ENCODE measurements at regions not wholly inside any gene's neighbourhood (a gene's known extent, or its start where the extent isn't known, plus 50 kb on each side); places are given as distances from the start of the nearest gene placed in this dataset.

- no peaks in the 10 kb centered on the region for H3K27me3 ChIP-seq (ENCODE audit: control insufficient read depth, insufficient read depth, low read length, poor library complexity, severe bottlenecking)
- no peaks in the 10 kb centered on the region for H3K27me3 Mint-ChIP-seq (ENCODE audit: insufficient read depth)
- H3K4me1 Mint-ChIP-seq = no peaks in the 10 kb centered on the region
- H3K4me3 ChIP-seq (ENCODE audit: low read length) = no peak overlapping the region
- no peaks in the 10 kb centered on the region for H3K36me3 ChIP-seq (ENCODE audit: control insufficient read depth, insufficient read depth, low read length)
- H3K4me1 ChIP-seq (ENCODE audit: control insufficient read depth, insufficient read depth, low read length) = no peaks in the 10 kb centered on the region
- WGBS, 2 experiments (ENCODE audit: insufficient coverage in 1 of 2, insufficient read length in 1 of 2) = 89% methylated on average over 1 of the region's 1 CpG; no CpG with 5 or more reads in 1 of the 2 experiments
- TF ChIP-seq CTCF (conservative IDR thresholded peaks at IDR 0.05) = no peak
- no peaks in the 10 kb centered on the region for H3K36me3 Mint-ChIP-seq (ENCODE audit: low read depth)
- no peak for DNase-seq
- no peak overlapping the region for H3K27ac ChIP-seq (ENCODE audit: low read depth, low read length)
- peaks cover 10% of the 10 kb centered on the region for H3K9me3 Mint-ChIP-seq
- no peak overlapping the region for H3K4me3 Mint-ChIP-seq
- H3K27ac Mint-ChIP-seq = no peak overlapping the region
- H3K9me3 ChIP-seq (ENCODE audit: control insufficient read depth, low read length) = no peaks in the 10 kb centered on the region
- no peak overlapping the region for H3K9ac ChIP-seq (ENCODE audit: extremely low read depth, low read length, poor library complexity, severe bottlenecking)
Observed at GRCh38 chr5:155783246-155783645, 543.7 kb upstream of the SGCD start.

- H3K9me3 ChIP-seq (ENCODE audit: control insufficient read depth, low read length) = no peaks in the 10 kb centered on the region
- no peak overlapping the region for H3K9ac ChIP-seq (ENCODE audit: extremely low read depth, low read length, poor library complexity, severe bottlenecking)
- Mint-ChIP-seq H3K27ac (no peak overlapping the region), H3K4me3 (no peak overlapping the region), H3K4me1 (no peaks in the 10 kb centered on the region), H3K27me3 (ENCODE audit: insufficient read depth) (no peaks in the 10 kb centered on the region), H3K9me3 (peaks cover 10% of the 10 kb centered on the region), H3K36me3 (ENCODE audit: low read depth) (no peaks in the 10 kb centered on the region)
- DNase-seq = no peak
- H3K27ac ChIP-seq (ENCODE audit: low read depth, low read length) = no peak overlapping the region
- WGBS, 2 experiments (ENCODE audit: insufficient coverage in 1 of 2, insufficient read length in 1 of 2) = 77 to 81% methylated on average over 2 to 3 of the region's 3 CpGs
- no peaks in the 10 kb centered on the region for H3K36me3 ChIP-seq (ENCODE audit: control insufficient read depth, insufficient read depth, low read length)
- no peaks in the 10 kb centered on the region for H3K27me3 ChIP-seq (ENCODE audit: control insufficient read depth, insufficient read depth, low read length, poor library complexity, severe bottlenecking)
- no peaks in the 10 kb centered on the region for H3K4me1 ChIP-seq (ENCODE audit: control insufficient read depth, insufficient read depth, low read length)
- no peak for TF ChIP-seq CTCF (conservative IDR thresholded peaks at IDR 0.05)
- no peak overlapping the region for H3K4me3 ChIP-seq (ENCODE audit: low read length)
Observed at GRCh38 chr5:155783791-155784190, 543.2 kb upstream of the SGCD start.

GRCh38 chr5:155786108-155786507, 540.9 kb upstream of the SGCD start:
- H3K9me3 ChIP-seq (ENCODE audit: control insufficient read depth, low read length) = no peaks in the 10 kb centered on the region
- no peak overlapping the region for H3K4me3 Mint-ChIP-seq
- H3K4me3 ChIP-seq (ENCODE audit: low read length) = no peak overlapping the region
- no peaks in the 10 kb centered on the region for H3K4me1 ChIP-seq (ENCODE audit: control insufficient read depth, insufficient read depth, low read length)
- no peak overlapping the region for H3K27ac ChIP-seq (ENCODE audit: low read depth, low read length)
- no peaks in the 10 kb centered on the region for H3K36me3 ChIP-seq (ENCODE audit: control insufficient read depth, insufficient read depth, low read length)
- no peak overlapping the region for H3K9ac ChIP-seq (ENCODE audit: extremely low read depth, low read length, poor library complexity, severe bottlenecking)
- peaks cover 10% of the 10 kb centered on the region for H3K9me3 Mint-ChIP-seq
- no peak for TF ChIP-seq CTCF (conservative IDR thresholded peaks at IDR 0.05)
- 89% methylated on average over 1 of the region's 1 CpG; no CpG with 5 or more reads in 1 of the 2 experiments for WGBS, 2 experiments (ENCODE audit: insufficient coverage in 1 of 2, insufficient read length in 1 of 2)
- H3K27me3 ChIP-seq (ENCODE audit: control insufficient read depth, insufficient read depth, low read length, poor library complexity, severe bottlenecking) = no peaks in the 10 kb centered on the region
- DNase-seq = no peak
- no peaks in the 10 kb centered on the region for H3K27me3 Mint-ChIP-seq (ENCODE audit: insufficient read depth)
- H3K4me1 Mint-ChIP-seq = no peaks in the 10 kb centered on the region
- H3K27ac Mint-ChIP-seq = no peak overlapping the region
- no peaks in the 10 kb centered on the region for H3K36me3 Mint-ChIP-seq (ENCODE audit: low read depth)
